A549 (cell line): ENCODE measurements at regions not wholly inside any gene's neighbourhood (a gene's known extent, or its start where the extent isn't known, plus 50 kb on each side); places are given as distances from the start of the nearest gene placed in this dataset.

Experiments used
- ATAC-seq, 2 experiments: fragments of 200-7000 bp in 1 of 2; fragments of >200 bp in 1 of 2; cut with Nextera tagmentation in 1 of 2; cut with Tn5 transposase in 1 of 2; 3 replicates each; pipeline versions ENCODE4 v1.8.0 to v1.9.1; 2018 to 2020; ENCODE audit warnings: mild to moderate bottlenecking in 1 of 2, moderate library complexity in 1 of 2
- CTCF ChIA-PET: fragments of 300-600 bp; sonication (Branson Sonifier 250); formaldehyde crosslinking; extraction: SDS; loops from one replicate; lab custom pipeline; 2021; ENCODE audit warnings: antibody characterized with exemption, inconsistent platforms; lab: Yijun Ruan, JAX
- POLR2A ChIA-PET: fragments of 350-600 bp; formaldehyde crosslinking; extraction: SDS; loops from one replicate; lab custom pipeline; 2021; ENCODE audit warnings: antibody characterized with exemption, inconsistent platforms; lab: Yijun Ruan, JAX
- DNase-seq, 2 experiments: peaks; one replicate each; pipeline versions ENCODE4 v3.0.0 to v3.0.0-alpha.2; 2011 to 2016; ENCODE audit warnings: low read depth in 1 of 2, low spot score in 1 of 2
- FAIRE-seq: peaks from 2 replicates; lab custom pipeline; 2011; peaks lifted over from hg19 to GRCh38; lab: Jason Lieb, UNC
- H3K27ac ChIP-seq, 2 experiments: fragments of >200 bp; sonication (Bioruptor Twin); formaldehyde crosslinking; 3 replicates each; pipeline ENCODE4 v1.5.1; 2016 to 2017
- H3K4me1 ChIP-seq: fragments of >200 bp; sonication (Bioruptor Twin); formaldehyde crosslinking; 3 replicates; pipeline ENCODE4 v1.6.1; 2016
- H3K4me2 ChIP-seq: fragments of >200 bp; sonication (Bioruptor Twin); formaldehyde crosslinking; 3 replicates; pipeline ENCODE4 v1.6.1; 2016
- H3K4me3 ChIP-seq: fragments of >200 bp; sonication (Bioruptor Twin); formaldehyde crosslinking; 3 replicates; pipeline ENCODE4 v1.5.1; 2016
- H3K9me3 ChIP-seq: fragments of >200 bp; sonication (Bioruptor Twin); formaldehyde crosslinking; 3 replicates; pipeline ENCODE4 v1.6.1; 2016
- CBX8 ChIP-seq: fragments of 200-600 bp; sonication (generic); IDR thresholded peaks from 2 replicates; pipeline ENCODE4 v1.6.1; 2016
- CEBPB ChIP-seq, 2 experiments: fragments of >200 bp in 1 of 2; sonication (Bioruptor Twin) in 1 of 2; formaldehyde crosslinking in 1 of 2; IDR thresholded peaks; 2 replicates each; pipeline ENCODE4 v1.6.1; 2012 to 2016
- CHD4 ChIP-seq: fragments of 200-600 bp; sonication (generic); IDR thresholded peaks from 2 replicates; pipeline ENCODE4 v1.6.1; 2016; ENCODE audit warnings: antibody characterized with exemption, mild to moderate bottlenecking, borderline replicate concordance
- EHF ChIP-seq: fragments of 250-450 bp; sonication (Bioruptor Pico); IDR thresholded peaks from 2 replicates; pipeline ENCODE4 v1.5.0; 2020; ENCODE audit warnings: mild to moderate bottlenecking
- FOXS1 ChIP-seq: fragments of 250-450 bp; sonication (Bioruptor Pico); IDR thresholded peaks from 2 replicates; pipeline ENCODE4 v1.5.0; 2020; ENCODE audit warnings: mild to moderate bottlenecking, moderate library complexity
- GATA3 ChIP-seq: IDR thresholded peaks from 2 replicates; pipeline ENCODE4 v1.6.1; 2012; ENCODE audit warnings: borderline replicate concordance
- HEYL ChIP-seq: fragments of 250-450 bp; sonication (Bioruptor Pico); IDR thresholded peaks from 2 replicates; pipeline ENCODE4 v1.8.0; 2021; ENCODE audit warnings: mild to moderate bottlenecking, moderate library complexity
- HOXB13 ChIP-seq: fragments of 250-450 bp; sonication (Bioruptor Pico); IDR thresholded peaks from 2 replicates; pipeline ENCODE4 v1.5.0; 2020; ENCODE audit warnings: low read depth, mild to moderate bottlenecking, moderate library complexity
- KDM1A ChIP-seq: fragments of 200-600 bp; sonication (generic); IDR thresholded peaks from 2 replicates; pipeline ENCODE4 v1.6.1; 2016; ENCODE audit warnings: low read depth, mild to moderate bottlenecking
- MAFK ChIP-seq: fragments of 450-650 bp; IDR thresholded peaks from 2 replicates; pipeline ENCODE4 v1.6.1; 2014; ENCODE audit not compliant: partially characterized antibody
- NR3C1 ChIP-seq: fragments of >200 bp; sonication (Bioruptor Twin); formaldehyde crosslinking; IDR thresholded peaks from 3 replicates; pipeline ENCODE4 v1.6.1; 2017
- PHF8 ChIP-seq: fragments of 200-600 bp; sonication (generic); IDR thresholded peaks from 2 replicates; pipeline ENCODE4 v1.6.1; 2016; ENCODE audit warnings: low read depth, mild to moderate bottlenecking, antibody characterized with exemption, moderate library complexity, borderline replicate concordance
- POLR2AphosphoS2 ChIP-seq: conservative IDR thresholded peaks from 2 replicates; pipeline ENCODE4 v1.6.1; 2012; ENCODE audit warnings: low read length, improper control_type of control experiment, inconsistent platforms
- RARB ChIP-seq: fragments of 250-450 bp; sonication (Bioruptor Pico); IDR thresholded peaks from 2 replicates; pipeline ENCODE4 v1.8.0; 2021; ENCODE audit warnings: mild to moderate bottlenecking, moderate library complexity
- RCOR1 ChIP-seq: fragments of 150-350 bp; IDR thresholded peaks from 2 replicates; pipeline ENCODE4 v1.6.1; 2014; ENCODE audit warnings: antibody characterized with exemption, low read length, low read depth
- RFX5 ChIP-seq: fragments of 450-650 bp; IDR thresholded peaks from 2 replicates; pipeline ENCODE4 v1.7.1; 2014; ENCODE audit warnings: antibody characterized with exemption, mild to moderate bottlenecking, moderate library complexity
- RNF2 ChIP-seq: fragments of 200-600 bp; sonication (generic); IDR thresholded peaks from 2 replicates; pipeline ENCODE4 v1.6.1; 2016; ENCODE audit warnings: low read depth, mild to moderate bottlenecking, antibody characterized with exemption, moderate library complexity, borderline replicate concordance
- SREBF2 ChIP-seq: fragments of 450-650 bp; IDR thresholded peaks from 2 replicates; pipeline ENCODE4 v1.6.1; 2014; ENCODE audit warnings: mild to moderate bottlenecking, moderate library complexity
- TFCP2L1 ChIP-seq: fragments of 250-450 bp; sonication (Bioruptor Pico); IDR thresholded peaks from 2 replicates; pipeline ENCODE4 v1.5.0; 2021; ENCODE audit warnings: mild to moderate bottlenecking
- TP53 ChIP-seq: fragments of 250-450 bp; sonication (Bioruptor Pico); IDR thresholded peaks from 2 replicates; pipeline ENCODE4 v1.5.0; 2021; ENCODE audit warnings: mild to moderate bottlenecking, moderate library complexity
- ZSCAN20 ChIP-seq: fragments of 250-450 bp; sonication (Bioruptor Pico); IDR thresholded peaks from 2 replicates; pipeline ENCODE4 v1.8.0; 2022; ENCODE audit warnings: mild to moderate bottlenecking, moderate library complexity
- WGBS: methylation state at CpG from one replicate; pipeline ENCODE4 v1.1.6; 2017; ENCODE audit errors: missing lambda C conversion rate; 5-methylcytosine and 5-hydroxymethylcytosine counted together
- TF ChIP-seq, protein P1 (sequence below): IDR thresholded peaks from 2 replicates; pipeline ENCODE4 v1.6.1; 2012
- TF ChIP-seq, protein P2 (sequence below): fragments of >200 bp; sonication (Bioruptor Twin); formaldehyde crosslinking; IDR thresholded peaks from 3 replicates; pipeline ENCODE4 v1.6.1; 2016
- TF ChIP-seq, protein P3 (sequence below): fragments of 250-450 bp; sonication (Bioruptor Pico); IDR thresholded peaks from 2 replicates; pipeline ENCODE4 v1.5.0; 2020; ENCODE audit warnings: low read depth, mild to moderate bottlenecking, moderate library complexity
- TF ChIP-seq, protein P4 (sequence below): fragments of 450-650 bp; IDR thresholded peaks from 2 replicates; pipeline ENCODE4 v1.6.1; 2014; ENCODE audit warnings: antibody characterized with exemption
- TF ChIP-seq, protein P5 (sequence below): fragments of >200 bp; sonication (Bioruptor Twin); formaldehyde crosslinking; IDR thresholded peaks from 2 replicates; pipeline ENCODE4 v1.6.1; 2016

DNA sequence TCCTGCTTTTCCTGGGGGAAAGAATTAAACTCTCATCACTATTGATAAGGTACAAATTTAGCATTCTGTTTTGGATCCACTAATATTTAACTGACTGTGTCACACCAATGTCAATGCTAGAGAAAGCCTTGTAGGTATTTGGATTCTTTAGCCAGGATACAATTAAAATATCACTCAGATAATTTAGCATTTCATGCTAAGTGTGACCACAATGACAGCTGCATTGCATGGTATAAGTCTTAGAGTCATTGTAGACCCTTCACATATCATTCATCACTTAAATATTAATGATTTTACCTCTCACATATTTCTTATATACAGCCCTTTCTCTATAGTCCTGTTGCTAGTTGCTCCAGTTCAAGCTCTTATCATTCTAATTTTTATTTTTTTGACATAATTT lies 85.3 kb upstream of the ATP2B1 start:
- Histone ChIP-seq H3K4me3 (no peak overlapping the region), H3K4me1 (no peaks in the 10 kb centered on the region), H3K4me2 (no peak overlapping the region), H3K9me3 (no peaks in the 10 kb centered on the region), H3K27ac (no peak overlapping the region)
- no peak for DNase-seq
- no peak for ATAC-seq
- TF ChIP-seq, protein P1, sequence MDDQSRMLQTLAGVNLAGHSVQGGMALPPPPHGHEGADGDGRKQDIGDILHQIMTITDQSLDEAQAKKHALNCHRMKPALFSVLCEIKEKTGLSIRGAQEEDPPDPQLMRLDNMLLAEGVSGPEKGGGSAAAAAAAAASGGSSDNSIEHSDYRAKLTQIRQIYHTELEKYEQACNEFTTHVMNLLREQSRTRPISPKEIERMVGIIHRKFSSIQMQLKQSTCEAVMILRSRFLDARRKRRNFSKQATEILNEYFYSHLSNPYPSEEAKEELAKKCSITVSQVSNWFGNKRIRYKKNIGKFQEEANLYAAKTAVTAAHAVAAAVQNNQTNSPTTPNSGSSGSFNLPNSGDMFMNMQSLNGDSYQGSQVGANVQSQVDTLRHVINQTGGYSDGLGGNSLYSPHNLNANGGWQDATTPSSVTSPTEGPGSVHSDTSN, result no peak
- TF ChIP-seq, protein P2, sequence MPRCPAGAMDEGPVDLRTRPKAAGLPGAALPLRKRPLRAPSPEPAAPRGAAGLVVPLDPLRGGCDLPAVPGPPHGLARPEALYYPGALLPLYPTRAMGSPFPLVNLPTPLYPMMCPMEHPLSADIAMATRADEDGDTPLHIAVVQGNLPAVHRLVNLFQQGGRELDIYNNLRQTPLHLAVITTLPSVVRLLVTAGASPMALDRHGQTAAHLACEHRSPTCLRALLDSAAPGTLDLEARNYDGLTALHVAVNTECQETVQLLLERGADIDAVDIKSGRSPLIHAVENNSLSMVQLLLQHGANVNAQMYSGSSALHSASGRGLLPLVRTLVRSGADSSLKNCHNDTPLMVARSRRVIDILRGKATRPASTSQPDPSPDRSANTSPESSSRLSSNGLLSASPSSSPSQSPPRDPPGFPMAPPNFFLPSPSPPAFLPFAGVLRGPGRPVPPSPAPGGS, result no peak
- TF ChIP-seq KDM1A (no peak), RARB (CRISPR knock-in tag) (no peak), CEBPB (IDR thresholded peaks at IDR 0.05) (no peak), CBX8 (no peak), NR3C1 (no peak), FOXS1 (CRISPR knock-in tag) (no peak), EHF (no peak), TFCP2L1 (CRISPR knock-in tag) (no peak)
- FAIRE-seq, result peak; percentile 39
- POLR2A ChIA-PET, result no interaction called here
- CTCF ChIA-PET, result no interaction called here

DNA sequence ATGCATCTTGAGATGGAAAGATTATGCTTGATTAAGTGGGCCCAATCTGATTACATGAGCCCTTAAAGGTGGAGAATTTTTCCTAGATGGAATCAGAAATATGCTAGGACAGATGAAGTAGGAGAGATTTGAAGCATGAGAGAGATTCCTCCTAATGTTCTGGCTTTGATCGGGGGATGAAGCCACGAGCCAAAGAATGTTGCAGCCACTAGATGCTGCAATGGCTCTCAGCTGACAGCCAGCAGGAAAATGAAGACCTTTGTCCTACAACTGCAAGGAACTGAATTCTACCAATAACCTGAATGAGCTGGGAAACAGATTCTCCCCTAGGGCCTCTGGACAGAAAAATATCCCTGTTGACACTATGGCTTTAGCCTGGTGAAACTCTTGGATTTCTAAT lies 82.6 kb upstream of the ATP2B1 start:
- TF ChIP-seq KDM1A, result no peak
- TF ChIP-seq, protein P2, result no peak
- TF ChIP-seq, all 56 proteins: peak for 0
- WGBS, result 85% methylated on average over 2 of the region's 2 CpGs
- ChIA-PET POLR2A (no interaction called here), CTCF (no interaction called here)
- Histone ChIP-seq H3K4me2 (no peak overlapping the region), H3K9me3 (peaks cover 10% of the 10 kb centered on the region), H3K4me1 (no peaks in the 10 kb centered on the region), H3K27ac (no peak overlapping the region), H3K4me3 (no peak overlapping the region)
- ATAC-seq (no peak), FAIRE-seq (no peak), DNase-seq (no peak)

DNA sequence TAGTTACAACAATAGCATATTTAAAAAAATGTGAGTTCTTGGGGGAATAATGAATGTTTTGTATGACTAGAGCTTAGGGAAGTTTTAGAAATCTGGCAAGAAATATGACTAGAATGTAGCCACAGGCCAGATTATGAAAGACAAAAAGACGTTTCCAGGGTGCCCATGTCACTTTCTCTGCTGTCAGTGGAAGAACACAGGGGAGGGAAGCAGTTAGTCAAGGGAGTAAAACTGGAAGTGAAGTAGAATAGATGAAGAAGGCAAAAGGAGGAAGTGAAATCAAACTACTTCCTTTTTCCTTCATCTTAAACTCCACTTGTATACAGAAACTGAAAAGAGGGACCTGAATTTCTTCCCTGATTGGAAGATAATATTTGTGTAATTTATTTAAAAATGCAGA lies 81.2 kb upstream of the ATP2B1 start:
- peak; percentile 43 for FAIRE-seq
- Histone ChIP-seq H3K4me1 (no peaks in the 10 kb centered on the region), H3K4me2 (no peak overlapping the region), H3K4me3 (no peak overlapping the region), H3K27ac (no peak overlapping the region), H3K9me3 (peaks cover 23% of the 10 kb centered on the region)
- ATAC-seq, result no peak
- POLR2A ChIA-PET, result no interaction called here
- CTCF ChIA-PET, result no interaction called here
- 25% methylated on average over 1 of the region's 1 CpG for WGBS
- DNase-seq, result no peak
- TF ChIP-seq TP53 (CRISPR knock-in tag), result no peak
- no peak for TF ChIP-seq MAFK
- TF ChIP-seq, protein P3, sequence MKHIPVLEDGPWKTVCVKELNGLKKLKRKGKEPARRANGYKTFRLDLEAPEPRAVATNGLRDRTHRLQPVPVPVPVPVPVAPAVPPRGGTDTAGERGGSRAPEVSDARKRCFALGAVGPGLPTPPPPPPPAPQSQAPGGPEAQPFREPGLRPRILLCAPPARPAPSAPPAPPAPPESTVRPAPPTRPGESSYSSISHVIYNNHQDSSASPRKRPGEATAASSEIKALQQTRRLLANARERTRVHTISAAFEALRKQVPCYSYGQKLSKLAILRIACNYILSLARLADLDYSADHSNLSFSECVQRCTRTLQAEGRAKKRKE, result no peak
- no peak for TF ChIP-seq PHF8
- TF ChIP-seq GATA3, result no peak
- TF ChIP-seq RCOR1, result no peak
- TF ChIP-seq TFCP2L1 (CRISPR knock-in tag), result no peak
- no peak for TF ChIP-seq HOXB13 (CRISPR knock-in tag)
- TF ChIP-seq CHD4, result no peak
- no peak for TF ChIP-seq KDM1A
- no peak for TF ChIP-seq RFX5
- no peak for TF ChIP-seq RNF2
- TF ChIP-seq, protein P4, sequence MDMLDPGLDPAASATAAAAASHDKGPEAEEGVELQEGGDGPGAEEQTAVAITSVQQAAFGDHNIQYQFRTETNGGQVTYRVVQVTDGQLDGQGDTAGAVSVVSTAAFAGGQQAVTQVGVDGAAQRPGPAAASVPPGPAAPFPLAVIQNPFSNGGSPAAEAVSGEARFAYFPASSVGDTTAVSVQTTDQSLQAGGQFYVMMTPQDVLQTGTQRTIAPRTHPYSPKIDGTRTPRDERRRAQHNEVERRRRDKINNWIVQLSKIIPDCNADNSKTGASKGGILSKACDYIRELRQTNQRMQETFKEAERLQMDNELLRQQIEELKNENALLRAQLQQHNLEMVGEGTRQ, result no peak
- no peak for TF ChIP-seq FOXS1 (CRISPR knock-in tag)
- TF ChIP-seq POLR2AphosphoS2, result no peak
- no peak for TF ChIP-seq SREBF2
- TF ChIP-seq, protein P5, sequence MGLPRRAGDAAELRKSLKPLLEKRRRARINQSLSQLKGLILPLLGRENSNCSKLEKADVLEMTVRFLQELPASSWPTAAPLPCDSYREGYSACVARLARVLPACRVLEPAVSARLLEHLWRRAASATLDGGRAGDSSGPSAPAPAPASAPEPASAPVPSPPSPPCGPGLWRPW, result no peak
- TF ChIP-seq, protein P2, result no peak
- no peak for TF ChIP-seq ZSCAN20 (CRISPR knock-in tag)
- no peak for TF ChIP-seq HEYL (CRISPR knock-in tag)
